Esophagus muscularis mucosa (tissue), 4 donors: ENCODE measurements at regions not wholly inside any gene's neighbourhood (a gene's known extent, or its start where the extent isn't known, plus 50 kb on each side); places are given as distances from the start of the nearest gene placed in this dataset.

Experiments used
- DNase-seq: peaks from one replicate; pipeline ENCODE4 v3.0.0-alpha.2; 2017; ENCODE audit errors: extremely low spot score
- H3K27ac ChIP-seq, 4 donors: fragments of 200-600 bp; sonication (generic); replicated peaks in 1 of 4; 1 replicate in 3 of 4; 2 replicates in 1 of 4; pipeline ENCODE4 v1.5.1; 2016 to 2019; ENCODE audit warnings: mild to moderate bottlenecking in 1 of 4
- H3K27me3 ChIP-seq, 4 donors: fragments of 200-600 bp; sonication (generic); one replicate each; pipeline versions ENCODE4 v1.5.1 to v1.6.0; 2016 to 2019
- H3K36me3 ChIP-seq, 4 donors: fragments of 200-600 bp; sonication (generic); one replicate each; pipeline ENCODE4 v1.5.1; 2016 to 2019
- H3K4me1 ChIP-seq, 4 donors: fragments of 200-600 bp; sonication (generic); one replicate each; pipeline ENCODE4 v1.5.1; 2016 to 2019
- H3K4me3 ChIP-seq, 4 donors: fragments of 200-600 bp; sonication (generic); 1 replicate in 2 of 4; 2 replicates in 2 of 4; pipeline ENCODE4 v1.5.1; 2016 to 2019; ENCODE audit warnings: mild to moderate bottlenecking in 4 of 4, moderate library complexity in 1 of 4
- H3K9me3 ChIP-seq, 4 donors: fragments of 200-600 bp; sonication (generic); 1 replicate in 3 of 4; 2 replicates in 1 of 4; pipeline ENCODE4 v1.5.1; 2016 to 2019
- CTCF ChIP-seq, 3 experiments: fragments of 200-600 bp in 2 of 3; fragments of 450-650 bp in 1 of 3; sonication (generic) in 2 of 3; IDR thresholded peaks; one replicate each; pipeline ENCODE4 v1.5.1; 2017 to 2019; ENCODE audit warnings: antibody characterized with exemption in 3 of 3, mild to moderate bottlenecking in 2 of 3, moderate library complexity in 1 of 3
- EP300 ChIP-seq: sonication (generic); formaldehyde crosslinking; IDR thresholded peaks from one replicate; pipeline ENCODE4 v1.6.1; 2017; ENCODE audit warnings: antibody characterized with exemption
- POLR2A ChIP-seq: fragments of 450-650 bp; IDR thresholded peaks from one replicate; pipeline ENCODE4 v1.6.1; 2017; ENCODE audit warnings: antibody characterized with exemption, moderate library complexity, mild to moderate bottlenecking, low read depth
- POLR2AphosphoS5 ChIP-seq, 2 donors: sonication (generic); formaldehyde crosslinking; IDR thresholded peaks; one replicate each; pipeline ENCODE4 v1.6.1; 2017; ENCODE audit warnings: antibody characterized with exemption in 2 of 2
- WGBS: methylation state at CpG from one replicate; pipeline ENCODE4 v1.1.5; 2018; 5-methylcytosine and 5-hydroxymethylcytosine counted together
- intact Hi-C: fragments of 100-400 bp; cut with DNase I; formaldehyde crosslinking; loops from one replicate; pipeline ENCODE4 v1.15.1; 2023

GRCh38 chr4:147068564-147068963, 122.9 kb upstream of the TTC29 start:
- WGBS, result 65% methylated on average over 4 of the region's 4 CpGs
- peaks cover 0 to 7% (median 0%) of the 10 kb centered on the region in 4 donors for H3K4me1 ChIP-seq
- H3K27me3 ChIP-seq, result no peaks in the 10 kb centered on the region
- intact Hi-C loops, result no loop called here
- no peaks in the 10 kb centered on the region for H3K36me3 ChIP-seq
- no peak for TF ChIP-seq POLR2AphosphoS5 (IDR thresholded peaks at IDR 0.05)
- TF ChIP-seq EP300, result no peak
- no peak for TF ChIP-seq POLR2A
- no peak for TF ChIP-seq CTCF (IDR thresholded peaks at IDR 0.05)
- no peak for DNase-seq
- H3K4me3 ChIP-seq, result no peak overlapping the region
- no peak overlapping the region for H3K27ac ChIP-seq
- no peaks in the 10 kb centered on the region for H3K9me3 ChIP-seq

GRCh38 chr4:147071209-147071740, 125.6 kb upstream of the TTC29 start:
- intact Hi-C loops, result no loop called here
- no peaks in the 10 kb centered on the region for H3K9me3 ChIP-seq
- WGBS, result 91% methylated on average over 6 of the region's 6 CpGs
- no peak for TF ChIP-seq CTCF (IDR thresholded peaks at IDR 0.05)
- no peak for TF ChIP-seq EP300
- no peak for TF ChIP-seq POLR2AphosphoS5 (IDR thresholded peaks at IDR 0.05)
- no peak for TF ChIP-seq POLR2A
- no peaks in the 10 kb centered on the region for H3K36me3 ChIP-seq
- H3K4me1 ChIP-seq, result peaks cover 0 to 7% (median 0%) of the 10 kb centered on the region in 4 donors
- no peaks in the 10 kb centered on the region for H3K27me3 ChIP-seq
- no peak for DNase-seq
- no peak overlapping the region for H3K27ac ChIP-seq
- no peak overlapping the region for H3K4me3 ChIP-seq

GRCh38 chr4:147076179-147076578, 130.5 kb upstream of the TTC29 start:
- no peak for DNase-seq
- no peak overlapping the region for H3K27ac ChIP-seq
- TF ChIP-seq EP300 (no peak), POLR2A (no peak), CTCF (IDR thresholded peaks at IDR 0.05) (no peak), POLR2AphosphoS5 (IDR thresholded peaks at IDR 0.05) (no peak)
- peaks cover 18 to 27% (median 25%) of the 10 kb centered on the region in 4 donors for H3K4me1 ChIP-seq
- no peaks in the 10 kb centered on the region for H3K27me3 ChIP-seq
- intact Hi-C loops, result no loop called here
- no peaks in the 10 kb centered on the region for H3K36me3 ChIP-seq
- H3K9me3 ChIP-seq, result no peaks in the 10 kb centered on the region
- H3K4me3 ChIP-seq, result no peak overlapping the region
- WGBS, result 86% methylated on average over 2 of the region's 2 CpGs

- Histone ChIP-seq H3K36me3 (no peaks in the 10 kb centered on the region), H3K4me3 (no peak overlapping the region), H3K27me3 (no peaks in the 10 kb centered on the region), H3K27ac (no peak overlapping the region), H3K4me1 (peaks cover 18 to 27% (median 25%) of the 10 kb centered on the region in 4 donors), H3K9me3 (no peaks in the 10 kb centered on the region)
- no peak for DNase-seq
- intact Hi-C loops, result no loop called here
- TF ChIP-seq POLR2A (no peak), POLR2AphosphoS5 (IDR thresholded peaks at IDR 0.05) (no peak), CTCF (IDR thresholded peaks at IDR 0.05) (no peak), EP300 (no peak)
These were observed 131.1 kb upstream of the TTC29 start for GRCh38 chr4:147076728-147077127.

GRCh38 chr4:147078362-147078761, 132.7 kb upstream of the TTC29 start:
- DNase-seq, result no peak
- no peak overlapping the region for H3K4me3 ChIP-seq
- peak overlapping the region in 3 of 4 donors; percentile 20 to 47 (median 25) for H3K27ac ChIP-seq
- no peaks in the 10 kb centered on the region for H3K27me3 ChIP-seq
- intact Hi-C loops, result no loop called here
- no peaks in the 10 kb centered on the region for H3K9me3 ChIP-seq
- no peak for TF ChIP-seq POLR2A
- no peak for TF ChIP-seq CTCF (IDR thresholded peaks at IDR 0.05)
- TF ChIP-seq EP300, result no peak
- TF ChIP-seq POLR2AphosphoS5 (IDR thresholded peaks at IDR 0.05), result no peak
- H3K4me1 ChIP-seq, result peaks cover 18 to 27% (median 25%) of the 10 kb centered on the region in 4 donors
- H3K36me3 ChIP-seq, result no peaks in the 10 kb centered on the region
